ENCODE measurements at regions not wholly inside any gene's neighbourhood (a gene's known extent, or its start where the extent isn't known, plus 50 kb on each side); places are given as distances from the start of the nearest gene placed in this dataset.

DNA sequence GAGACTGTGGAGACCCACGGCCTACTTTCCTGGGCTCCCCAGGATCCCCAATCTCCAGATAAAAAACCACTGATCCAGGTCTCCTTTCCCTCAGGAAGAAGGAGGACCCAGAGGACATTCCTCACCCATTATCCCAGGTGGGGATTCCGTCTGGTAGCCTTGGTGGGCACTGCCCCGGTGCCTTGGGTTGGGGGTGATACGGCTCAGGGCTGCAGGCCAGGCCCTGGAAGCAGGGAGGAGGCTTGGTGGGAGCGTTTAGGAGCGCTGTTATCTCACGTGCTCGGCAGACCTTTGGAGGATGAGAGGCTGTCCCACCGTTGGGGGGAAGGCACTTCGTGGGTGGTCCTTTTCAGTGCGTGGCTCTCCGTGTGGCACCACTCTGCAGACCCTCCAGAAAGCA is 926.3 kb downstream of the BRD1 start:
- TF ChIP-seq, protein P1, sequence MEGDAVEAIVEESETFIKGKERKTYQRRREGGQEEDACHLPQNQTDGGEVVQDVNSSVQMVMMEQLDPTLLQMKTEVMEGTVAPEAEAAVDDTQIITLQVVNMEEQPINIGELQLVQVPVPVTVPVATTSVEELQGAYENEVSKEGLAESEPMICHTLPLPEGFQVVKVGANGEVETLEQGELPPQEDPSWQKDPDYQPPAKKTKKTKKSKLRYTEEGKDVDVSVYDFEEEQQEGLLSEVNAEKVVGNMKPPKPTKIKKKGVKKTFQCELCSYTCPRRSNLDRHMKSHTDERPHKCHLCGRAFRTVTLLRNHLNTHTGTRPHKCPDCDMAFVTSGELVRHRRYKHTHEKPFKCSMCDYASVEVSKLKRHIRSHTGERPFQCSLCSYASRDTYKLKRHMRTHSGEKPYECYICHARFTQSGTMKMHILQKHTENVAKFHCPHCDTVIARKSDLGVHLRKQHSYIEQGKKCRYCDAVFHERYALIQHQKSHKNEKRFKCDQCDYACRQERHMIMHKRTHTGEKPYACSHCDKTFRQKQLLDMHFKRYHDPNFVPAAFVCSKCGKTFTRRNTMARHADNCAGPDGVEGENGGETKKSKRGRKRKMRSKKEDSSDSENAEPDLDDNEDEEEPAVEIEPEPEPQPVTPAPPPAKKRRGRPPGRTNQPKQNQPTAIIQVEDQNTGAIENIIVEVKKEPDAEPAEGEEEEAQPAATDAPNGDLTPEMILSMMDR (conservative IDR thresholded peaks at IDR 0.05; ENCODE audit: low read length), result no peak
- TF ChIP-seq EZH2phosphoT487 (IDR thresholded peaks at IDR 0.05; ENCODE audit: borderline replicate concordance), result no peak
